AG09319 (cell line): ENCODE measurements at regions not wholly inside any gene's neighbourhood (a gene's known extent, or its start where the extent isn't known, plus 50 kb on each side); places are given as distances from the start of the nearest gene placed in this dataset.

Experiments
- DNase-seq: peaks from one replicate; pipeline ENCODE4 v3.0.0-alpha.2; 2010; ENCODE audit warnings: low read depth; ENCODE audit errors: extremely low read depth
- TF ChIP-seq, protein P1 (sequence below): IDR thresholded peaks from 2 replicates; pipeline ENCODE4 v1.5.1; 2011; ENCODE audit warnings: low read depth, mild to moderate bottlenecking, inconsistent platforms, low read length, moderate library complexity

- TF ChIP-seq, protein P1, sequence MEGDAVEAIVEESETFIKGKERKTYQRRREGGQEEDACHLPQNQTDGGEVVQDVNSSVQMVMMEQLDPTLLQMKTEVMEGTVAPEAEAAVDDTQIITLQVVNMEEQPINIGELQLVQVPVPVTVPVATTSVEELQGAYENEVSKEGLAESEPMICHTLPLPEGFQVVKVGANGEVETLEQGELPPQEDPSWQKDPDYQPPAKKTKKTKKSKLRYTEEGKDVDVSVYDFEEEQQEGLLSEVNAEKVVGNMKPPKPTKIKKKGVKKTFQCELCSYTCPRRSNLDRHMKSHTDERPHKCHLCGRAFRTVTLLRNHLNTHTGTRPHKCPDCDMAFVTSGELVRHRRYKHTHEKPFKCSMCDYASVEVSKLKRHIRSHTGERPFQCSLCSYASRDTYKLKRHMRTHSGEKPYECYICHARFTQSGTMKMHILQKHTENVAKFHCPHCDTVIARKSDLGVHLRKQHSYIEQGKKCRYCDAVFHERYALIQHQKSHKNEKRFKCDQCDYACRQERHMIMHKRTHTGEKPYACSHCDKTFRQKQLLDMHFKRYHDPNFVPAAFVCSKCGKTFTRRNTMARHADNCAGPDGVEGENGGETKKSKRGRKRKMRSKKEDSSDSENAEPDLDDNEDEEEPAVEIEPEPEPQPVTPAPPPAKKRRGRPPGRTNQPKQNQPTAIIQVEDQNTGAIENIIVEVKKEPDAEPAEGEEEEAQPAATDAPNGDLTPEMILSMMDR, result no peak
- DNase-seq, result no peak
Observed at GRCh38 chr6:115663681-115664080, 397.0 kb downstream of the FRK start.

DNA sequence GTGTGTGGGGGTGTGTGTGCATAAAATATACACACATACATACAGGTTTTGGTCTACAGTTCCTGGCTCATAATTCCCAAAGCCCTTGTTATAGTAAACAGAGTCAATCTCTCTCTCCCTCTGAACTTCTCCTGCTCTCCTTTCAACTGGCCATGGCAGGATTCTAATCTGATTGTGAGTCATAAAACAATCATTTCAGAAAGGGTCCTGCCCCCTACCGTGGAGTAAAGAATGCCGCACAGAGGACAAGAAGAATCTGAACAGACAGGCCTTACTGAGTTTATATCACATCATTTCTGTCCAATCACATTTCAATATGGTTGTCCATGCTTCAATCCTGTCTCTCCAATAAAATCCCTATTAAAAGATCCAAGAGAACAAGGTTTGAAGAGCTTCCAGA is 416.9 kb downstream of the FRK start:
- peak; percentile 5 for DNase-seq

DNA sequence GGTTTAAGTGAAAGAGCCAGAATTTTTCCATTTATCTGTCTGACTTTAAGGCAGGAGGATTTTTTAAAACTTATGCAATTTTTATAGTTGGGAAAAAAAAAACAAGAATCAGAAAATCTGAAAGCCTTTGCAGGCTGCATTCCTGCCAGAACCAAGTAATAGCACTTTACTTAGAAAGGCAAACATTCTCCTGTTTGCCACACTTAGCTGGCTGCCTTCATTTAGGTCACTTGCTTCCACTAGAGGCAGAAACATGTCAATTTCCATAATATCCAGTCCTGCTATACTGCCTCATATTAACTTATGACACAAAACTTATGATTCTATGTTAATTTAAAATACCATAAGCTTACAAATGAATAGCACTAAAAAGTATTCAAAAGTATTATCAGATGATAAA is 425.8 kb downstream of the FRK start:
- no peak for DNase-seq
- TF ChIP-seq, protein P1, result no peak

More for the DNA sequence above, 416.9 kb downstream of the FRK start:
- TF ChIP-seq, protein P1, result peak; percentile 26

DNA sequence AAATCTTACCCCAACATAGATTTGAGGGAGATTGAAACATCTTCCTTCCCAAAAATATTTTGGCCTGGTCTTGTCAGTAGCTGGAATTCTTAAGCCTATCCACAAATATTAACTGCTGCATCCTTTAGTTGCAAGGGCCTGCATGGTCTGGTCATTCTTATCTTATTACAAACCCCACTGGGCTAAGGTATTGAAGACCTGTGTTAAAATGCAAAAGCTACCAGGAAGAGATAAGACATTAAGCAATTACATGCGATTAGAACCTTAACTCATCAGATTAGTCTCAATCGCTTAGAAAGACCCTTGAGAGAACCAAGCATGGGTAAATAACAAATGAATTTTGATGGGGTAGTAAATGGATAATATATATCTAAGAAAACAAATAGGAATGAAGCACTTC is 426.6 kb downstream of the FRK start:
- TF ChIP-seq, protein P1, result no peak
- no peak for DNase-seq

GRCh38 chr6:115631028-115631427 is 429.7 kb downstream of the FRK start:
- DNase-seq, result no peak
- TF ChIP-seq, protein P1, result no peak

GRCh38 chr6:115630424-115631024 is 430.2 kb downstream of the FRK start:
- no peak for DNase-seq
- TF ChIP-seq, protein P1, result no peak

DNA sequence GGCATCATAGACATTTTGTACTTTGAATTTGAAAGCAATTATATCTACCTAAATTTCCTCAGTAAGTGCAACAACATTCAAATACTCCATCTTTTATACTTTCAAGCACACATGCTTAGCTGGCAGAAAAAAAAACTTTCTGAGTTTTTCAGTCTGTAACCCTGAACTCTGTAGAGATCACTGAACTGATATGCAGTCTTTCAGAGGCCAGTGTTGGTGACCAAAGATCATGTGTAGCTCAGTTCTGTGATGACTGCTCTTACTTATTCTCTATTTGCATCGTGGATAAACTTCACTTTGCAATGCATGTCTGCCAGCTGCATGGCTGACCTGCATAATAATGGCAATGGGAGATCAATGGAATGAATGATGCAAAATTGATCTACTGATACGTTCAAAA is 431.3 kb downstream of the FRK start:
- DNase-seq, result no peak
- TF ChIP-seq, protein P1, result no peak
